Calu3 (cell line): ENCODE measurements at regions not wholly inside any gene's neighbourhood (a gene's known extent, or its start where the extent isn't known, plus 50 kb on each side); places are given as distances from the start of the nearest gene placed in this dataset.

Experiments
- BruUV-seq: library from RNA; stranded (reverse); fragments of 400-500 nt; replicated peaks from 2 replicates; lab custom pipeline; 2021; lab: Mats Ljungman, UMichigan
- CTCF ChIA-PET: fragments of 300-600 bp; sonication (Branson Sonifier 250); formaldehyde crosslinking; loops from one replicate; lab custom pipeline; 2022; ENCODE audit warnings: antibody characterized with exemption; lab: Charles Lee
- DNase-seq: peaks from one replicate; pipeline ENCODE4 v3.0.0; 2022
- H3K27ac Mint-ChIP-seq: one replicate; pipeline ENCODE4 v1.8.0; 2022; ENCODE audit warnings: mixed read lengths; ENCODE audit not compliant: unreplicated experiment
- H3K27me3 Mint-ChIP-seq: one replicate; pipeline ENCODE4 v1.8.0; 2022; ENCODE audit warnings: mixed read lengths; ENCODE audit not compliant: unreplicated experiment
- H3K36me3 Mint-ChIP-seq: one replicate; pipeline ENCODE4 v1.8.0; 2022; ENCODE audit warnings: mild to moderate bottlenecking, moderate library complexity, mixed read lengths; ENCODE audit not compliant: insufficient read depth, unreplicated experiment
- H3K4me1 Mint-ChIP-seq: one replicate; pipeline ENCODE4 v1.8.0; 2022; ENCODE audit warnings: mild to moderate bottlenecking, low read depth, mixed read lengths; ENCODE audit not compliant: unreplicated experiment
- H3K4me3 Mint-ChIP-seq: one replicate; pipeline ENCODE4 v1.8.0; 2022; ENCODE audit warnings: mild to moderate bottlenecking, low read depth, moderate library complexity, mixed read lengths; ENCODE audit not compliant: unreplicated experiment
- H3K9me3 Mint-ChIP-seq: one replicate; pipeline ENCODE4 v1.8.0; 2022; ENCODE audit warnings: low read depth, mixed read lengths; ENCODE audit not compliant: unreplicated experiment
- CTCF ChIP-seq: fragments of 200-600 bp; IDR thresholded peaks from one replicate; pipeline ENCODE4 v1.8.0; 2022; ENCODE audit warnings: antibody characterized with exemption; ENCODE audit not compliant: unreplicated experiment
- intact Hi-C: fragments of 100-400 bp; cut with micrococcal nuclease; formaldehyde crosslinking; loops from one replicate; pipeline ENCODE4 v1.10.0; 2022; ENCODE audit not compliant: unreplicated experiment

GRCh38 chr16:60686824-60687223, 1349.4 kb downstream of the CDH8 start:
- no peak for DNase-seq
- Mint-ChIP-seq H3K36me3 (no peaks in the 10 kb centered on the region), H3K27me3 (no peaks in the 10 kb centered on the region), H3K4me1 (no peaks in the 10 kb centered on the region), H3K4me3 (no peak overlapping the region), H3K27ac (no peak overlapping the region), H3K9me3 (peaks cover 15% of the 10 kb centered on the region)
- intact Hi-C loops, result no loop called here
- CTCF ChIA-PET, result no interaction called here
- BruUV-seq, result no TSS peak
- TF ChIP-seq CTCF, result no peak

DNA sequence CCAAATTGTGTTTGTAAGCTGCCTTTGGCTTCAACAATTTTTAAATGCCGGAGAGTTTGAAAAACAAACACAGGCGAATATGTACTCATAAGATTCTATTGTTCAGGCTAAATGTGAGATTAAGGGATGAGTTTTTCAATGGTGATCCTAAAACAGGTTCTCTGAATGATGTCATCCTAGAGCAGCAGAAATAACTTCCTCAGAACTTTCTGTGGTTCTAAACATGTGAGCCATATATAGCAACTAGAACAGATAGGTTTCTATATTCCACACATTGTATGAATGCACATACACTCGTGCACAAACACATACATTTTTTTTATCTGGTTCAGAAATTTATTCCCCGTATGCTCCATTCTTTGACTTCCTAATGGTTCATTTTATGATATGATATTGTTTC, 1352.2 kb downstream of the CDH8 start:
- Mint-ChIP-seq H3K36me3 (no peaks in the 10 kb centered on the region), H3K27me3 (no peaks in the 10 kb centered on the region), H3K4me1 (no peaks in the 10 kb centered on the region), H3K27ac (no peak overlapping the region), H3K4me3 (no peak overlapping the region), H3K9me3 (peaks cover 20% of the 10 kb centered on the region)
- DNase-seq, result no peak
- no peak for TF ChIP-seq CTCF
- no TSS peak for BruUV-seq
- CTCF ChIA-PET, result no interaction called here
- intact Hi-C loops, result no loop called here

- Mint-ChIP-seq H3K9me3 (peaks cover 24% of the 10 kb centered on the region), H3K36me3 (no peaks in the 10 kb centered on the region), H3K27me3 (no peaks in the 10 kb centered on the region), H3K4me1 (no peaks in the 10 kb centered on the region), H3K4me3 (no peak overlapping the region), H3K27ac (no peak overlapping the region)
- BruUV-seq, result no TSS peak
- TF ChIP-seq CTCF, result no peak
- no peak for DNase-seq
- CTCF ChIA-PET, result interaction anchor here (0.6 kb wide), 1 partner anchor 1505 kb away, joined by 4 read pairs; no protein-coding TSS in a partner anchor
- intact Hi-C loops, result no loop called here
Observed at GRCh38 chr16:60682219-60682618, 1354.0 kb downstream of the CDH8 start.

- Mint-ChIP-seq H3K27me3 (no peaks in the 10 kb centered on the region), H3K4me3 (no peak overlapping the region), H3K9me3 (peaks cover 21% of the 10 kb centered on the region), H3K36me3 (no peaks in the 10 kb centered on the region), H3K27ac (no peak overlapping the region), H3K4me1 (no peaks in the 10 kb centered on the region)
- CTCF ChIA-PET, result no interaction called here
- no peak for DNase-seq
- intact Hi-C loops, result no loop called here
- no TSS peak for BruUV-seq
- no peak for TF ChIP-seq CTCF
Observed at GRCh38 chr16:60681043-60681442, 1355.2 kb downstream of the CDH8 start.
